Neural progenitor cell (in vitro differentiated cells): ENCODE measurements at regions not wholly inside any gene's neighbourhood (a gene's known extent, or its start where the extent isn't known, plus 50 kb on each side); places are given as distances from the start of the nearest gene placed in this dataset.

Source experiments
- DNase-seq: peaks from one replicate; pipeline ENCODE4 v3.0.0-alpha.2; 2016; ENCODE audit warnings: low spot score
- H2AFZ ChIP-seq: fragments of 200-600 bp; sonication (generic); replicated peaks from 2 replicates; pipeline ENCODE4 v1.6.1; 2016; ENCODE audit warnings: antibody characterized with exemption
- H3F3A ChIP-seq: fragments of 200-600 bp; sonication (generic); 2 replicates; pipeline ENCODE4 v1.6.1; 2016; ENCODE audit warnings: antibody characterized with exemption, low read depth
- H3K27ac ChIP-seq: fragments of 200-600 bp; sonication (generic); 2 replicates; pipeline ENCODE4 v1.5.1; 2016; ENCODE audit warnings: mild to moderate bottlenecking
- H3K27me3 ChIP-seq: fragments of 200-600 bp; sonication (generic); 2 replicates; pipeline ENCODE4 v1.6.1; 2016; ENCODE audit warnings: mild to moderate bottlenecking, moderate library complexity
- H3K36me3 ChIP-seq: fragments of 200-600 bp; sonication (generic); 2 replicates; pipeline ENCODE4 v1.5.1; 2016
- H3K4me1 ChIP-seq: fragments of 200-600 bp; sonication (generic); 2 replicates; pipeline ENCODE4 v1.6.1; 2016; ENCODE audit warnings: mixed run types
- H3K4me2 ChIP-seq: fragments of 200-600 bp; sonication (generic); 2 replicates; pipeline ENCODE4 v1.6.1; 2016
- H3K4me3 ChIP-seq: fragments of 200-600 bp; sonication (generic); 2 replicates; pipeline ENCODE4 v1.5.1; 2016
- H3K79me2 ChIP-seq: fragments of 200-600 bp; sonication (generic); 2 replicates; pipeline ENCODE4 v1.6.1; 2016; ENCODE audit warnings: low read depth
- H3K9ac ChIP-seq: fragments of 200-600 bp; sonication (generic); 2 replicates; pipeline ENCODE4 v1.6.1; 2016
- H3K9me3 ChIP-seq: fragments of 200-600 bp; sonication (generic); 2 replicates; pipeline ENCODE4 v1.5.1; 2016; ENCODE audit warnings: low read depth
- H4K20me1 ChIP-seq: fragments of 200-600 bp; sonication (generic); 2 replicates; pipeline ENCODE4 v1.6.1; 2016; ENCODE audit warnings: low read depth
- H3K27ac Mint-ChIP-seq: 3 replicates; pipeline ENCODE4 v1.8.0; 2021; ENCODE audit warnings: mixed read lengths
- H3K27me3 Mint-ChIP-seq: 2 replicates; pipeline ENCODE4 v1.8.0; 2022; ENCODE audit warnings: low read depth, mild to moderate bottlenecking, inconsistent platforms, moderate library complexity, mixed read lengths; ENCODE audit not compliant: insufficient read depth
- H3K36me3 Mint-ChIP-seq: 3 replicates; pipeline ENCODE4 v1.8.0; 2021; ENCODE audit warnings: mixed read lengths
- H3K4me1 Mint-ChIP-seq: 3 replicates; pipeline ENCODE4 v1.8.0; 2021; ENCODE audit warnings: mixed read lengths
- H3K4me3 Mint-ChIP-seq: 3 replicates; pipeline ENCODE4 v1.8.0; 2021; ENCODE audit warnings: mild to moderate bottlenecking, moderate library complexity, mixed read lengths
- H3K9me3 Mint-ChIP-seq: 3 replicates; pipeline ENCODE4 v1.8.0; 2020; ENCODE audit warnings: mixed read lengths
- EZH2 ChIP-seq: fragments of 200-600 bp; sonication (generic); IDR thresholded peaks from 2 replicates; pipeline ENCODE4 v1.6.1; 2017; ENCODE audit warnings: antibody characterized with exemption, mild to moderate bottlenecking, moderate library complexity
- EZH2phosphoT487 ChIP-seq: fragments of 200-600 bp; sonication (generic); IDR thresholded peaks from 2 replicates; pipeline ENCODE4 v1.6.1; 2017; ENCODE audit warnings: antibody characterized with exemption
- TF ChIP-seq, protein P1 (sequence below): fragments of 200-600 bp; sonication (generic); IDR thresholded peaks from 2 replicates; pipeline ENCODE4 v1.5.1; 2017; ENCODE audit warnings: antibody characterized with exemption, mild to moderate bottlenecking

DNA sequence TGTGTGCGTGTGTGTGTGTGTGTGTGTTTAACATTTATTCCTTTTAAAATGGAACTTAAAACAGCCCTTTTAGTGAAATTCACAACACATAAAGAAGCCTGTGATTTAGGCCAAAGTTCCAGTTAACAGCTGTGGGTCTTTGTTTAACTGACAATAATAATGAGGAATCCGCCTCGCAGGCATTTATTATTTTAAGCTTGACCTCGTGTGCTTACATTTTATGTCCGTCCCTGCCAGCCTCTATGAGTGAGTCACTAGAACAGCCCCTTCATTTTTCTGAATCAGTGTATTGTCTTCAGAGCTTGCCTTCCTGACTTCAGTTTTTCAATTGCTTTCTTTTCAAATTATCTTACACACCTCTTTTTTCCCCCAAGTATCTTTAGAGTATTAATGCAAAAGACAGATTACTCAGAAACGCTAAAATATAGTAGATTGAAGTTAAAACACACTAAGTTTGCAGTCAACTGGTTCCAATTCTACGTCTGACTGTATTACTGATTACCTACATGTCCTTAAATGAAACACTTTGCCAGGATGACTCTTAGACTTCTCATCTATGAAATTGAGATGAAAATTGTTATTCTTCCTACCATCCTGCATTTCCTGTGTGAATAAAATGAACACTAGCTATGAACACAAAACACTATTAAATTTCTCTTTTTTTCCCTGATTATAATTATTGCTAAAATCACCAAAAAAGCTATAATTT is 319.6 kb upstream of the HS3ST1 start:
- H3K4me3 Mint-ChIP-seq = no peak overlapping the region
- no peak overlapping the region for H3K4me2 ChIP-seq

DNA sequence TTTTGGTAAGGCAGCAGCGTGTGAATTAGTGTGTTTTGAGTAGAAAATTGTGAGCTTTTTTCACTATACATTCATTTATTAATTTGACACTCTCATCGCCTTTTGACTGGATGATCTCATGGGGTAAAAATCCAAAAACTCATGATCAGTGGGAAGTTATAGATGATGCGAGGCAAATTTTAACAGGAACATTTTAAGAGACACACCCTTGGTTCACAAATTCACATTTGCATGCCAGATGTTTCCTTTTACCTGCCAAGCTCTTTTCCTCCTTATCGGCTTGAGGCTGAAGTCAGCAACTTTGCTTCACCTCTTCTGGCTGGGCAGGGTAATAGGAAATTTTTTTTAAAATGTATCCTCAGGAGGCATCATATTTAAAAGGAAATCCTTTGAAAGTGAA is 318.0 kb upstream of the HS3ST1 start:
- Histone ChIP-seq H3K9ac (no peak overlapping the region), H3K4me3 (no peak overlapping the region), H3K4me1 (no peaks in the 10 kb centered on the region), H2AFZ (no peak overlapping the region), H4K20me1 (no peaks in the 10 kb centered on the region), H3K27ac (no peak overlapping the region), H3K9me3 (no peaks in the 10 kb centered on the region), H3F3A (no peaks in the 10 kb centered on the region), H3K36me3 (no peaks in the 10 kb centered on the region), H3K79me2 (no peaks in the 10 kb centered on the region), H3K27me3 (no peaks in the 10 kb centered on the region), H3K4me2 (no peak overlapping the region)
- Mint-ChIP-seq H3K27me3 (no peaks in the 10 kb centered on the region), H3K27ac (no peak overlapping the region), H3K36me3 (no peaks in the 10 kb centered on the region), H3K9me3 (peaks cover 5% of the 10 kb centered on the region), H3K4me3 (no peak overlapping the region), H3K4me1 (peaks cover 9% of the 10 kb centered on the region)
- DNase-seq = no peak
- TF ChIP-seq, protein P1, sequence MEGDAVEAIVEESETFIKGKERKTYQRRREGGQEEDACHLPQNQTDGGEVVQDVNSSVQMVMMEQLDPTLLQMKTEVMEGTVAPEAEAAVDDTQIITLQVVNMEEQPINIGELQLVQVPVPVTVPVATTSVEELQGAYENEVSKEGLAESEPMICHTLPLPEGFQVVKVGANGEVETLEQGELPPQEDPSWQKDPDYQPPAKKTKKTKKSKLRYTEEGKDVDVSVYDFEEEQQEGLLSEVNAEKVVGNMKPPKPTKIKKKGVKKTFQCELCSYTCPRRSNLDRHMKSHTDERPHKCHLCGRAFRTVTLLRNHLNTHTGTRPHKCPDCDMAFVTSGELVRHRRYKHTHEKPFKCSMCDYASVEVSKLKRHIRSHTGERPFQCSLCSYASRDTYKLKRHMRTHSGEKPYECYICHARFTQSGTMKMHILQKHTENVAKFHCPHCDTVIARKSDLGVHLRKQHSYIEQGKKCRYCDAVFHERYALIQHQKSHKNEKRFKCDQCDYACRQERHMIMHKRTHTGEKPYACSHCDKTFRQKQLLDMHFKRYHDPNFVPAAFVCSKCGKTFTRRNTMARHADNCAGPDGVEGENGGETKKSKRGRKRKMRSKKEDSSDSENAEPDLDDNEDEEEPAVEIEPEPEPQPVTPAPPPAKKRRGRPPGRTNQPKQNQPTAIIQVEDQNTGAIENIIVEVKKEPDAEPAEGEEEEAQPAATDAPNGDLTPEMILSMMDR = no peak
- TF ChIP-seq EZH2phosphoT487 = no peak
- no peak for TF ChIP-seq EZH2

More for the DNA sequence above, 319.6 kb upstream of the HS3ST1 start:
- no peak for DNase-seq
- H3K27ac ChIP-seq = no peak overlapping the region
- no peaks in the 10 kb centered on the region for H4K20me1 ChIP-seq
- no peaks in the 10 kb centered on the region for H3K9me3 ChIP-seq
- Mint-ChIP-seq H3K9me3 (peaks cover 10% of the 10 kb centered on the region), H3K36me3 (no peaks in the 10 kb centered on the region), H3K27me3 (no peaks in the 10 kb centered on the region), H3K27ac (no peak overlapping the region), H3K4me1 (peaks cover 9% of the 10 kb centered on the region)
- no peaks in the 10 kb centered on the region for H3F3A ChIP-seq
- no peaks in the 10 kb centered on the region for H3K36me3 ChIP-seq
- H3K79me2 ChIP-seq = no peaks in the 10 kb centered on the region
- no peak overlapping the region for H3K9ac ChIP-seq
- TF ChIP-seq, protein P1 = no peak
- TF ChIP-seq EZH2 (no peak), EZH2phosphoT487 (no peak)
- H2AFZ ChIP-seq = no peak overlapping the region
- no peaks in the 10 kb centered on the region for H3K27me3 ChIP-seq
- H3K4me3 ChIP-seq = no peak overlapping the region
- no peaks in the 10 kb centered on the region for H3K4me1 ChIP-seq

DNA sequence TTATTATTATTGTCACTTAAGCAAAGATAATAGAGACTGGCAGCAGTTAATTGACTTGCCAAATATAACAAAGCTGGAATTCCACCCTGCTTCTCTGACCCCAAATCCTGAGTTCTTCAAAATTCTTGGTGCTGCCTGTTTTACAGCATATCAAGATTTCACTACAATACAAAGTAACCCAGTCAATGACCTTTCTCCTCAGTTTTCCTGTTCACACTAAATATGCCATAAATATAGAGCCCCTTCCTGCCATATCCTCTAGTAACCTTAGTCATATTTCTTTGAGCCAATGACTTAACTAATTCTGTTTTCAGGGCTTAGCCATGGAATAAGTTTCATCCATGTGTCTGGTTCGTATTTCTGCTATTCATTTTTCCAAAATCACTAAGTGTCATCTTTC is 315.3 kb upstream of the HS3ST1 start:
- no peaks in the 10 kb centered on the region for H3F3A ChIP-seq
- TF ChIP-seq, protein P1 = no peak
- TF ChIP-seq EZH2phosphoT487 (no peak), EZH2 (no peak)
- H3K9me3 Mint-ChIP-seq = no peaks in the 10 kb centered on the region

More for the DNA sequence above, 315.3 kb upstream of the HS3ST1 start:
- Histone ChIP-seq H2AFZ (no peak overlapping the region), H4K20me1 (no peaks in the 10 kb centered on the region), H3K27ac (no peak overlapping the region), H3K4me3 (no peak overlapping the region), H3K79me2 (no peaks in the 10 kb centered on the region), H3K27me3 (no peaks in the 10 kb centered on the region), H3K9ac (no peak overlapping the region), H3K4me1 (no peaks in the 10 kb centered on the region), H3K36me3 (no peaks in the 10 kb centered on the region), H3K4me2 (no peak overlapping the region), H3K9me3 (no peaks in the 10 kb centered on the region)
- Mint-ChIP-seq H3K4me3 (no peak overlapping the region), H3K27me3 (no peaks in the 10 kb centered on the region), H3K4me1 (peaks cover 9% of the 10 kb centered on the region), H3K27ac (no peak overlapping the region), H3K36me3 (no peaks in the 10 kb centered on the region)
- no peak for DNase-seq
